GM10266 (cell line): ENCODE measurements at regions not wholly inside any gene's neighbourhood (a gene's known extent, or its start where the extent isn't known, plus 50 kb on each side); places are given as distances from the start of the nearest gene placed in this dataset.

ENCODE experiments used
- DNase-seq: peaks from one replicate; pipeline ENCODE4 v3.0.0; 2012; ENCODE audit errors: extremely low spot score
- TF ChIP-seq, protein P1 (sequence below): IDR thresholded peaks from 2 replicates; pipeline ENCODE4 v1.5.1; 2012; ENCODE audit warnings: mild to moderate bottlenecking, low read depth; ENCODE audit not compliant: control insufficient read depth, insufficient read depth; ENCODE audit errors: missing control alignments

GRCh38 chr7:155889636-155890511 is 77.6 kb upstream of the SHH start:
- TF ChIP-seq, protein P1, sequence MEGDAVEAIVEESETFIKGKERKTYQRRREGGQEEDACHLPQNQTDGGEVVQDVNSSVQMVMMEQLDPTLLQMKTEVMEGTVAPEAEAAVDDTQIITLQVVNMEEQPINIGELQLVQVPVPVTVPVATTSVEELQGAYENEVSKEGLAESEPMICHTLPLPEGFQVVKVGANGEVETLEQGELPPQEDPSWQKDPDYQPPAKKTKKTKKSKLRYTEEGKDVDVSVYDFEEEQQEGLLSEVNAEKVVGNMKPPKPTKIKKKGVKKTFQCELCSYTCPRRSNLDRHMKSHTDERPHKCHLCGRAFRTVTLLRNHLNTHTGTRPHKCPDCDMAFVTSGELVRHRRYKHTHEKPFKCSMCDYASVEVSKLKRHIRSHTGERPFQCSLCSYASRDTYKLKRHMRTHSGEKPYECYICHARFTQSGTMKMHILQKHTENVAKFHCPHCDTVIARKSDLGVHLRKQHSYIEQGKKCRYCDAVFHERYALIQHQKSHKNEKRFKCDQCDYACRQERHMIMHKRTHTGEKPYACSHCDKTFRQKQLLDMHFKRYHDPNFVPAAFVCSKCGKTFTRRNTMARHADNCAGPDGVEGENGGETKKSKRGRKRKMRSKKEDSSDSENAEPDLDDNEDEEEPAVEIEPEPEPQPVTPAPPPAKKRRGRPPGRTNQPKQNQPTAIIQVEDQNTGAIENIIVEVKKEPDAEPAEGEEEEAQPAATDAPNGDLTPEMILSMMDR, result no peak
- DNase-seq, result no peak

DNA sequence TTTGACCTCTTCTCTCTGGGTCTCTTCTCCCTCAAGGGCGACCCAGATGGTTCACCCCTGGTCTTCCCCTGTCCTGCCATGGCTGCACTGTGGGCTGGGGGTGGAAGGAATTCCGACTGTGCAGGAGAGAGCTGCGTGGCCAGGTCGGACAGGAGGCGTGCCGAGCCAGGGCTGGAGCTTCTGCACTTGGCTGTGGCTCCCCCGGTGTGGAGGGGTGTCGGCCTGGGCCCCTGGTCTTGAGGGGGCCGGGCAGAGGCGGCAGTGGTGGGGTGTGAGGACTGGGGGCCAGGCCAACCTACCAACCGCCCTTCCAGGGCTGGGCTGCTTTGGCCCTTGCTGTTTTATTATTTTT is 74.9 kb upstream of the SHH start:
- TF ChIP-seq, protein P1, result no peak
- DNase-seq, result no peak

DNA sequence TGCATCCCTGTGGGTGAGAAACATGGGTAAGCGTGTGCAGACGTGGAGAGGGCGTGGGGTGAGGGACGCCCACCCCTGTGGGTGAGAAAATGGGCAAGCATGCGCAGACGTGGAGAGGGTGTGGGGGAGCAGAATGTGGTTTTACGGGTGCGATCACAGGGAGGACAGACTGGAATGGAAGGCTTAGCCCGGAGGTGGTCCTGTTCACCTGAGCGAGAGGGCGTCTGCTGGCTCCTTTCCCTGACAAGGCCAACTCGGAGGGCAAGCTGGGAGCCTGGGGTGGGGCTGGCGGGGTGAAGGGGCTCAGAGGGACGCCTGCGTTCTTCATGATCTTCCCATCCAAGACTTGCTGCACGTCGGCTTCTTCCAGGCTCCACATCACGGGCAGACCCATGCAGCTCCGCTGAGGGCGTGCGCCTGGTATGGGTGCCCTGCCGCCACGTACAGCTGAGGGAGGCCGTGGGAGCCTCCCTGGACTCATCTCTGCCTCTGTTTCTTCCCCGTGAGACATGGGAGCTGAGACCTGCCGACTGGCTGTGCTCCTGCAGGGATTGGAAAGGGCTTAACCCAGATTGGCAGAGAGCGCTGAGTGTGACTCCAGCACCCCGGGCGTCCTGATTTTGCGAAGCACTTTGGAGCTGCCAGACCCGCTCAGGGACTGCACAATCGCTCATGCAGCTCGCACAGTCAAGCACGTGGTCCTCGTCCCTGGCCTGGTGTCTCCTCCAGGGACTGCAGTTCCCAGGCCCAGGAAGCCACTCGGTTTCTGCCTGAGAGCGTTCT is 74.3 kb upstream of the SHH start:
- TF ChIP-seq, protein P1, result no peak
- no peak for DNase-seq

DNA sequence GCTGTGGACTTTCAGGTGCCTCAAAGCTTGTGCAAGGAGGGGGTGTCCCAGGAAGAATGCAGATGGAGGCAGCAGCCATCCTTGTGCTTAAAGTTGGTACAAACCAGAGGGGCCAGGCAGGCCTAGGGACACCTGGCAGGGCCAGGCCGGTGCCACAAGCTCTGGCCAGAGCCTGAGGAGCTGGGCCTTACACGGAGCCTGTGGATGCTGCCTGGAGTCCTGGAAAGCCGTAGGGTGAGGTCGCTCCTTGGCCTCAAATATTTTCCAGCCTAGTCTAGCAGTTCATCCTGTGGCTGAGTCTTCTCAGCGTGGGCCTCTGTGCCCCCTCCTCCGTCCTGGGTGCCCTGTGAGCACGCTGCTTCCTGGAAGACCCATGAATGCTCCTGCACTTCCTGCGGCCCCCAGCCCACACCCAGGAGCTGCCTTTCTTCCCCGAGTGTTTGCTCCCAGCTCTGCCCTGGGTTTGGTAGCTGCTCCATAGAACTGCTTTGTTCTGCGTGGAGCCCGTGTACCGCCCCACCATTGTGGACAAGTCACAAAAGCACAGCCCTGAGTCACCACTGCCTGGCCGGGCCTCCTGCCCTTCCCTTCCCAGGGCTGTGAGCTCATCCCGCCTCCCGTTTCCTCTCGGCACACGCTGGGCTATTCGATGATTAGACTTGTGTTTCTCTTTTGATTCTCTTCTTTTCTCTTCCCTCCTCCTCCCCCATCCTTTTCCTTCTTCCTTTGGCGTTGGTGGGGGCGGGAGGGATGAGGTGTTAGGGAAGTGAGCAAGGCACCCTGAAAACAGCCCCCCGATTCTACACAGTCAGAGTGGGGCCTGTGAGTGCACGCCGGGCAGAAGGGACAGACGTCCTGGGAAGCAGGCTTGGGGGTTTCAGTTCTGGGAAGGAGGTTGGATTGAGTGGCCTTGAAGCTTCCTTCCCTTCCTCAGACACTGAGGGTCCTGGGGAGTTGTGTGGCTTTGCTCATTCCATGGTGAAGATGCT is 73.2 kb upstream of the SHH start:
- DNase-seq, result no peak
- TF ChIP-seq, protein P1, result no peak

GRCh38 chr7:155884225-155885166 is 72.2 kb upstream of the SHH start:
- TF ChIP-seq, protein P1, result no peak
- no peak for DNase-seq
